Occipital lobe (tissue), 1 donor: ENCODE measurements at regions not wholly inside any gene's neighbourhood (a gene's known extent, or its start where the extent isn't known, plus 50 kb on each side); places are given as distances from the start of the nearest gene placed in this dataset.
"Not testable (repeated sequence)": the region's sequence is repeated elsewhere in the genome, so short reads cannot be mapped to it uniquely, and the experiment has no call there.

Source experiments
- DNase-seq: peaks from one replicate; lab custom pipeline; 2025; lab: John Stamatoyannopoulos, UW

GRCh38 chr3:194249323-194250097 is 101.6 kb downstream of the CPN2 start:
- DNase-seq: no peak

GRCh38 chr3:194250098-194251002 is 100.8 kb downstream of the CPN2 start:
- no peak for DNase-seq

GRCh38 chr3:194251007-194251406 is 100.1 kb downstream of the CPN2 start:
- no peak for DNase-seq

DNA sequence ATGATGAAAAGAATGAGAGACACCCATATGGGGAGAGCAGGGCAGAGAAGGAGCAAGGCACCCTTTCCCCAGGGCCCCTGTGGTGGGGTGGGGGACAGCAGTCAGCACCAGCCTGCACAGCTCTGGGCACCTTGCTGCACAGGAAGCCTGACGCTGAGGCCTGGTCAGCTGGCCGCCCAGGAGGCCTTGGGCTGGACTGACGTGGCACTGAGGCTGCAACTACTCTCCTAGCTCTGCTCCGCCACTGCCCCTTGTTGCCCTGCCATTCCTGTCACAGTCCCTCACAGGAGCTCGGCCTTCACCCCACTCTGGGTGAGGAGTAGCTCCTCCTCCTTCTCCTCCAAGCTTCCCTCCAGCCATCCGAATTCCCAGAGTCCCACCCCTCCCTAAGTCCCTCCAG is 99.7 kb downstream of the CPN2 start:
- DNase-seq: no peak

- no peak for DNase-seq
These were observed 99.1 kb downstream of the CPN2 start for GRCh38 chr3:194251891-194252560.

- DNase-seq: no peak
These were observed 97.9 kb downstream of the CPN2 start for GRCh38 chr3:194253270-194253669.

GRCh38 chr3:194254040-194254439 is 97.1 kb downstream of the CPN2 start:
- no peak for DNase-seq

DNA sequence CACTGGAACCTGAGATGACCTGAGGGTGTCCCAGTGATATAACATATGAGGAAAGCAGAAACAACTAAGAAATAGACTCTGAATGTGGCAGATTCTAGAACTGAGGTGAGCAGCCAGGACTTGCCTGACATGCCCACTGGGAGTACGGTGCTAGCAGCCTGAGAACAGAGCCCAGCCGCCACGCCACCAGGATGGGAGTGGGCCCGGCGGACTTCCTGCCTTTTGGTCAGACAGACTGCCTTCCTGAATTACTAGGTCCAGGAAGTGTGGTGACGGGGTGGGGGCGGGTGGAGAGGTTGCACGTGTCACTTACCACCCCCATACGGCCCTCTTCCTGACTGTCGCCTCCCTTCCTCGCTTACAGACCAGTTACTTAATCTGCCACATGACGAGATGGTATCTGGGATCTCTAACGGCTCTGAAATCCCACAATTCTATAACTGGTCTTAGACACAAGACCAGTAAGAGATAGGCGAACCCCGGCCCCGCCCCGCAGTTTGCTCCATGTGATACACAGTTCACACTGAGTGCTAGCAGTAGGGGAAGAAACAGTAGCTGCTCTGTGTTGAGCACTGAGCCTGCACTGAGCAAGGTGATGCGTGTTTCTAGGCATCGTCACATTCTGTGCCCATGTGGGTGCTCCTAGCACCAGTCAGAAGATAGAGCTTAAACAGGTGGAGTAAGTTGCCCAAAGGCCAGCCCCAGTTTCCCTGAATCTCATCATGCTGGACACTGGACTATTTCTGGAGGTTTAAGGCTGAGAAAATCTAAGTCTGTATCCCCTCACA is 95.7 kb downstream of the CPN2 start:
- peak; percentile 17 for DNase-seq

- no peak for DNase-seq
These were observed 94.8 kb downstream of the CPN2 start for GRCh38 chr3:194256040-194256945.

- DNase-seq: no peak
These were observed 93.9 kb downstream of the CPN2 start for GRCh38 chr3:194257151-194257621.

GRCh38 chr3:194257916-194258668 is 93.0 kb downstream of the CPN2 start:
- no peak for DNase-seq

GRCh38 chr3:194259982-194260766 is 91.0 kb downstream of the CPN2 start:
- no peak for DNase-seq

GRCh38 chr3:194261581-194262063 is 89.5 kb downstream of the CPN2 start:
- DNase-seq: no peak

DNA sequence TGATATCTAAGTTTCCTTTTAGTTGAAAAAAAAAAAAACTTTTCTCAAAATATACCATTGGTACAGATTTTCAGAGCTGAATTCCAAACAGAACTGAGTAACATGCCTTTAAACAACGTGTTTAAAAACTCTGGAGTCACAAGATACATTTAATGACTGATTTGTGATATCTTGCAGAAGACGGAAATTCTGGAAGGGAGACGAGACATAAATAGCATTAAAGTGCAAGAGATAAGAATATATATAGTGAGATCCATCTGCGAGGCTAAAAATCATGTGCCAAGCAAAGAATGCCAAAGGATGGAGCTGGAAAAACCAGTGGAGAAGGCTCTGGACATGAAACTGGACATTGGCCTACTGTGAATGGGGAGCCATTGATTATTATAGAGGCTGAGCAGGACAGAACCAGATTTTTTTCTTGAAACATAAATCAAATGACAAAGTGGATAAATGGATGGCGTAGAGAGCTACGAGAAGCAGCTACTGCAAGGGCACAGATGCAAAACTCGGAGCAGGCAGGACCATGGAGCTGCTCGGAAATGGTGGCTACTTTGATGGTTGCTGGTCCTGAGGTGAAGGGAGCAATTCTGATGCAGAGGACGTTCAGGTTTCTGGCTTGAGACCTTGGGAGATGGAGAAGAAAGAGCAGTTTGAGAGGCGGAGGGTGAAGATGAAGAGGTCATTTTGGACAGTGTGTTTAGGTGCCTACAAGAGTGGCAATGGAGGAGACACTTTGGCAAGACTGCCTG is 88.8 kb downstream of the CPN2 start:
- no peak for DNase-seq

GRCh38 chr3:194262925-194263305 is 88.2 kb downstream of the CPN2 start:
- no peak for DNase-seq

DNA sequence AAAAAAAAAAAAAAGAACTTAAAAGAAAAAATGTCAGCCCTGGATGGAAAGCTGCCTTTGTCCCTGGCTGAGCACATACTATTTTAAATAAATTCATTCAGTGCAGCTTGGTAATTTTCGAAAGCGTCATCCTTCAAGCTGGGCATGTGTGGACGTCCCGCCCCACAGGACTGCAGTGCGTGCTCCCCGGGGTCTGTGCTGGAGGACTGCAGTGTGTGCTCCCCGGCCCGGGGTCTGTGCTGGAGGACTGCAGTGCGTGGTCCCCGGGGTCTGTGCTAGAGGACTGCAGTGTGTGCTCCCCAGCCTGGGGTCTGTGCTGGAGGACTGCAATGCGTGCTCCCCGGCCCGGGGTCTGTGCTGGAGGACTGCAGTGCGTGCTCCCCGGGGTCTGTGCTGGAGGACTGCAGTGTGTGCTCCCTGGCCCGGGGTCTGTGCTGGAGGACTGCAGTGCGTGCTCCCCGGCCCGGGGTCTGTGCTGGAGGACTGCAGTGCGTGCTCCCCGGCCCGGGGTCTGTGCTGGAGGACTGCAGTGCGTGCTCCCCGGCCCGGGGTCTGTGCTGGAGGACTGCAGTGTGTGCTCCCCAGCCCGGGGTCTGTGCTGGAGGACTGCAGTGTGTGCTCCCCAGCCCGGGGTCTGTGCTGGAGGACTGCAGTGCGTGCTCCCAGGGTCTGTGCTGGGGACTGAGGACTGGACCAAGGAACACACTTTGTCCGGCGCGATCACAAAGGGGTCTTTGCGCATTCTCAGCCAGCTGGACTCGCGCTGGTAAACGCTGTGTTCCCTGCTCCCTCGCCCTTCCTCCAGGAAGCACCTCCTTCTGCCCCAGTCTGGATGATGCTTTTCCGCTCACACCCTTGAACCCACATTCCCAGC is 86.3 kb downstream of the CPN2 start:
- DNase-seq: not testable (repeated sequence)

DNA sequence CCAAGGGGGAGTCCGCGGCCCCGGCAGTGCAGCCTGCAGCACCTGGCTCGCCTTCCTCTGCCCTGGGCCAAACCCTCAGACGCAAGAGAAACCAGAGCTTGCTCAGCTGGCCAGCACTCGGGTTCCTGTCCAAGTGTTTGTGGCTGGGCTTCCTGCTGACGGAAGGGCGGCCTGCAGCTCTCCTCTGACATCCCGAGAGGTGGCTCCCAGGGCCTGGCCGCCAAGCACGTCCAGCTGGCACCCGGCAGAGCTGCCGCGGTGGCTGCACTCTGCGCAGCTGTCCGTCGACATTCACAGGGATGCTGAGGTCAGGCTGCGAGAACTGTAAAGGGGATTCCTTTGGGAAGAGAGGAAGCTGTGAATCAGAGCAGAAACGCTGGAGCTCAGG is 85.6 kb downstream of the CPN2 start:
- DNase-seq: no peak
